Neural progenitor cell (in vitro differentiated cells): ENCODE measurements at regions not wholly inside any gene's neighbourhood (a gene's known extent, or its start where the extent isn't known, plus 50 kb on each side); places are given as distances from the start of the nearest gene placed in this dataset.

Experiments
- DNase-seq: peaks from one replicate; pipeline ENCODE4 v3.0.0-alpha.2; 2016; ENCODE audit warnings: low spot score
- H2AFZ ChIP-seq: fragments of 200-600 bp; sonication (generic); replicated peaks from 2 replicates; pipeline ENCODE4 v1.6.1; 2016; ENCODE audit warnings: antibody characterized with exemption
- H3F3A ChIP-seq: fragments of 200-600 bp; sonication (generic); 2 replicates; pipeline ENCODE4 v1.6.1; 2016; ENCODE audit warnings: antibody characterized with exemption, low read depth
- H3K27ac ChIP-seq: fragments of 200-600 bp; sonication (generic); 2 replicates; pipeline ENCODE4 v1.5.1; 2016; ENCODE audit warnings: mild to moderate bottlenecking
- H3K27me3 ChIP-seq: fragments of 200-600 bp; sonication (generic); 2 replicates; pipeline ENCODE4 v1.6.1; 2016; ENCODE audit warnings: mild to moderate bottlenecking, moderate library complexity
- H3K36me3 ChIP-seq: fragments of 200-600 bp; sonication (generic); 2 replicates; pipeline ENCODE4 v1.5.1; 2016
- H3K4me1 ChIP-seq: fragments of 200-600 bp; sonication (generic); 2 replicates; pipeline ENCODE4 v1.6.1; 2016; ENCODE audit warnings: mixed run types
- H3K4me2 ChIP-seq: fragments of 200-600 bp; sonication (generic); 2 replicates; pipeline ENCODE4 v1.6.1; 2016
- H3K4me3 ChIP-seq: fragments of 200-600 bp; sonication (generic); 2 replicates; pipeline ENCODE4 v1.5.1; 2016
- H3K79me2 ChIP-seq: fragments of 200-600 bp; sonication (generic); 2 replicates; pipeline ENCODE4 v1.6.1; 2016; ENCODE audit warnings: low read depth
- H3K9ac ChIP-seq: fragments of 200-600 bp; sonication (generic); 2 replicates; pipeline ENCODE4 v1.6.1; 2016
- H3K9me3 ChIP-seq: fragments of 200-600 bp; sonication (generic); 2 replicates; pipeline ENCODE4 v1.5.1; 2016; ENCODE audit warnings: low read depth
- H4K20me1 ChIP-seq: fragments of 200-600 bp; sonication (generic); 2 replicates; pipeline ENCODE4 v1.6.1; 2016; ENCODE audit warnings: low read depth
- H3K27ac Mint-ChIP-seq: 3 replicates; pipeline ENCODE4 v1.8.0; 2021; ENCODE audit warnings: mixed read lengths
- H3K27me3 Mint-ChIP-seq: 2 replicates; pipeline ENCODE4 v1.8.0; 2022; ENCODE audit warnings: low read depth, mild to moderate bottlenecking, inconsistent platforms, moderate library complexity, mixed read lengths; ENCODE audit not compliant: insufficient read depth
- H3K36me3 Mint-ChIP-seq: 3 replicates; pipeline ENCODE4 v1.8.0; 2021; ENCODE audit warnings: mixed read lengths
- H3K4me1 Mint-ChIP-seq: 3 replicates; pipeline ENCODE4 v1.8.0; 2021; ENCODE audit warnings: mixed read lengths
- H3K4me3 Mint-ChIP-seq: 3 replicates; pipeline ENCODE4 v1.8.0; 2021; ENCODE audit warnings: mild to moderate bottlenecking, moderate library complexity, mixed read lengths
- H3K9me3 Mint-ChIP-seq: 3 replicates; pipeline ENCODE4 v1.8.0; 2020; ENCODE audit warnings: mixed read lengths
- EZH2 ChIP-seq: fragments of 200-600 bp; sonication (generic); IDR thresholded peaks from 2 replicates; pipeline ENCODE4 v1.6.1; 2017; ENCODE audit warnings: antibody characterized with exemption, mild to moderate bottlenecking, moderate library complexity
- EZH2phosphoT487 ChIP-seq: fragments of 200-600 bp; sonication (generic); IDR thresholded peaks from 2 replicates; pipeline ENCODE4 v1.6.1; 2017; ENCODE audit warnings: antibody characterized with exemption
- TF ChIP-seq, protein P1 (sequence below): fragments of 200-600 bp; sonication (generic); IDR thresholded peaks from 2 replicates; pipeline ENCODE4 v1.5.1; 2017; ENCODE audit warnings: antibody characterized with exemption, mild to moderate bottlenecking

DNA sequence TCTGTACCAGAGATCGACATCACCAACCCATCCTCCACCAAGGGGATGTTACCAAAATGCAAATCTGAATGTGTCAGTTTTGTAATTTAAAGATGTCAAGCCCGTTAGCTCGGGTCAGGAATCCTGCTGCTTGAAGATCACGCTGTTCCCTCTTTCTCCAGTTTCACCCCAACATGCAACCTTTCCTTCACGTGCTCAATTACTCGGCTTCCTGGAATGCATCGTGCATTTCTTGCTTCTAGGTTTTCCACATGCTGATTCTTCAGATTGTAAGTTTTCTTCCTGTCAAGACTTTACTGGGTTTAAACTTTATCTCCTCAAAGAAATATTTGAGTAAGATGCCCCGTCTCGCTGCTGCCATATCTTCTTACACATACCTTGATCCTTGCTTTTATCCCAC lies 209.5 kb upstream of the SNX2 start:
- H3K4me1 Mint-ChIP-seq = no peaks in the 10 kb centered on the region
- no peak overlapping the region for H3K27ac Mint-ChIP-seq
- Histone ChIP-seq H3K9me3 (no peaks in the 10 kb centered on the region), H3K27me3 (no peaks in the 10 kb centered on the region), H3K79me2 (no peaks in the 10 kb centered on the region), H3K4me2 (no peak overlapping the region), H3K9ac (no peak overlapping the region), H4K20me1 (no peaks in the 10 kb centered on the region), H2AFZ (no peak overlapping the region), H3F3A (peaks cover 4% of the 10 kb centered on the region), H3K4me3 (no peak overlapping the region), H3K4me1 (peaks cover 10% of the 10 kb centered on the region), H3K27ac (no peak overlapping the region), H3K36me3 (no peaks in the 10 kb centered on the region)
- H3K36me3 Mint-ChIP-seq = no peaks in the 10 kb centered on the region
- TF ChIP-seq, protein P1, sequence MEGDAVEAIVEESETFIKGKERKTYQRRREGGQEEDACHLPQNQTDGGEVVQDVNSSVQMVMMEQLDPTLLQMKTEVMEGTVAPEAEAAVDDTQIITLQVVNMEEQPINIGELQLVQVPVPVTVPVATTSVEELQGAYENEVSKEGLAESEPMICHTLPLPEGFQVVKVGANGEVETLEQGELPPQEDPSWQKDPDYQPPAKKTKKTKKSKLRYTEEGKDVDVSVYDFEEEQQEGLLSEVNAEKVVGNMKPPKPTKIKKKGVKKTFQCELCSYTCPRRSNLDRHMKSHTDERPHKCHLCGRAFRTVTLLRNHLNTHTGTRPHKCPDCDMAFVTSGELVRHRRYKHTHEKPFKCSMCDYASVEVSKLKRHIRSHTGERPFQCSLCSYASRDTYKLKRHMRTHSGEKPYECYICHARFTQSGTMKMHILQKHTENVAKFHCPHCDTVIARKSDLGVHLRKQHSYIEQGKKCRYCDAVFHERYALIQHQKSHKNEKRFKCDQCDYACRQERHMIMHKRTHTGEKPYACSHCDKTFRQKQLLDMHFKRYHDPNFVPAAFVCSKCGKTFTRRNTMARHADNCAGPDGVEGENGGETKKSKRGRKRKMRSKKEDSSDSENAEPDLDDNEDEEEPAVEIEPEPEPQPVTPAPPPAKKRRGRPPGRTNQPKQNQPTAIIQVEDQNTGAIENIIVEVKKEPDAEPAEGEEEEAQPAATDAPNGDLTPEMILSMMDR = no peak
- TF ChIP-seq EZH2 = no peak
- TF ChIP-seq EZH2phosphoT487 = no peak
- H3K9me3 Mint-ChIP-seq = no peaks in the 10 kb centered on the region
- H3K27me3 Mint-ChIP-seq = no peaks in the 10 kb centered on the region
- no peak overlapping the region for H3K4me3 Mint-ChIP-seq
- DNase-seq = no peak

DNA sequence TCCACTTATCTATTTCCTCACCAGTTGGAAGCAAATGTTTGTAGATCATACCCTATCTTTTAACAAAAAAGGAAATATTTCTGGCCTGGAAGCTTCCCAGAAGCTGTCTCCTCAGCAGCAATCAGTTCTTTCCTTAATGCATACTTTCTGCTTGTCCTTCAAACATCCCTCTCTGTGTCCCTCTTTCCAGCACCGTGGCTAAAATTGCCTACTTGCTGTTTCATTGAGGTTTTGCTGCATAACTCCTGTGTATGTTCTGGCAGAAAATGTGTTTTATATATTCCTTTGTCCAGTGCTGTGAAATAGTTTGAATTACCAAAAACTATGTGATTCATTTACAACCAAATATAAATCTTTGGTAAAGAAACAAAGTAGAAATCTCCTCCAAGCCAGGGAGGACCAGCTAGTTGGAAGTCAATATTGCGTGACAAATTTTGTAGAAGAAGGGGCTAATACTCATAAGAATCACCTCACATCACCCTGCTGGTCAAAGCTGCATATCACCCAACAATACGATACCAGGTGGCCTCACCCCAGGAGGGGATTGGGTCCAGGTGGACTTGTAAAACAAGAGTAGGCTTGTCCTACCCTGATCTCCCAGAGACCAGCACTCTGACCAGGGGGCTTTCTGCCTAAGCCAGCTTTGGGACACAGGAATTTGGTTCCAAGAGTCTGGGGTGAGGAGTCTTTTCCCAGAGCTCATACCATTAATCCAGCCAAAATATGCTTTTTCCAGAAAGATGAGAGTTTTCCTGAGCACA lies 198.4 kb upstream of the SNX2 start:
- Histone ChIP-seq H3K79me2 (no peaks in the 10 kb centered on the region), H3K36me3 (no peaks in the 10 kb centered on the region), H2AFZ (no peak overlapping the region), H3K27ac (no peak overlapping the region), H3K27me3 (no peaks in the 10 kb centered on the region), H4K20me1 (no peaks in the 10 kb centered on the region), H3F3A (no peaks in the 10 kb centered on the region), H3K9me3 (no peaks in the 10 kb centered on the region), H3K4me2 (no peak overlapping the region), H3K9ac (no peak overlapping the region), H3K4me3 (no peak overlapping the region), H3K4me1 (no peaks in the 10 kb centered on the region)
- H3K36me3 Mint-ChIP-seq = no peaks in the 10 kb centered on the region
- H3K9me3 Mint-ChIP-seq = no peaks in the 10 kb centered on the region
- H3K27me3 Mint-ChIP-seq = peaks cover 2% of the 10 kb centered on the region
- DNase-seq = no peak
- no peaks in the 10 kb centered on the region for H3K4me1 Mint-ChIP-seq
- no peak overlapping the region for H3K4me3 Mint-ChIP-seq
- no peak overlapping the region for H3K27ac Mint-ChIP-seq
- TF ChIP-seq EZH2 (no peak), EZH2phosphoT487 (no peak)
- TF ChIP-seq, protein P1 = no peak

DNA sequence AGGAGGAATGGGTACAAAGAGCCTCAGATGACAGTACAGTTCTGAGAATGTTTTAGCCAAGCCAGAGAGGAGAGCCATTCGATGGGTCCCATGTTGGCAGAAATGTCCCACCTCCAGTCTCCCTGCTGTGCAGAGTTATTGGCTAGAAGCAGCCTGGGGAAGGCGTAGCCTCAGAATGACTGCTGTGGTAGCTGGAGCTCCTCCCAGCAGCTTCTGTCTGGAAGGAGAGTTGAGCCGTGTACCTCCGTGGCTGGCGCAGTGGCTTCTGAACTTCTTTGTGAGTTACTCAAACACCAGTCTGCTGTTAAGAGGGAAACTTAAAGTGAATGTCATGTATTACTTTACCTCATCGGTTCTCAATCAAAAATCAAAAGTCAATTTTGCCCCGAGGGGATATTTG lies 193.3 kb upstream of the SNX2 start:
- Histone ChIP-seq H3K79me2 (no peaks in the 10 kb centered on the region), H3K4me1 (no peaks in the 10 kb centered on the region), H3K9me3 (no peaks in the 10 kb centered on the region), H3K4me2 (no peak overlapping the region), H3K27me3 (no peaks in the 10 kb centered on the region), H3K36me3 (no peaks in the 10 kb centered on the region), H3K27ac (no peak overlapping the region), H3K4me3 (no peak overlapping the region), H3F3A (no peaks in the 10 kb centered on the region), H3K9ac (no peak overlapping the region), H4K20me1 (no peaks in the 10 kb centered on the region), H2AFZ (peak overlapping the region; percentile 23)
- H3K36me3 Mint-ChIP-seq = no peaks in the 10 kb centered on the region
- no peaks in the 10 kb centered on the region for H3K4me1 Mint-ChIP-seq
- peaks cover 2% of the 10 kb centered on the region for H3K27me3 Mint-ChIP-seq
- no peak overlapping the region for H3K4me3 Mint-ChIP-seq
- TF ChIP-seq, protein P1 = no peak
- TF ChIP-seq EZH2phosphoT487 (no peak), EZH2 (no peak)
- no peak overlapping the region for H3K27ac Mint-ChIP-seq
- DNase-seq = no peak
- H3K9me3 Mint-ChIP-seq = no peaks in the 10 kb centered on the region
